NCI-H146 treated with DMSO at 0.1 percent for 48 hours (cell line): ENCODE measurements at regions not wholly inside any gene's neighbourhood (a gene's known extent, or its start where the extent isn't known, plus 50 kb on each side); places are given as distances from the start of the nearest gene placed in this dataset.

Experiments
- DNase-seq: peaks from one replicate; lab custom pipeline; 2025; ENCODE audit not compliant: unreplicated experiment; lab: John Stamatoyannopoulos, UW

GRCh38 chr17:14838567-14838966 lies 426.6 kb downstream of the PMP22 start:
- no peak for DNase-seq

- DNase-seq: no peak
Measured at GRCh38 chr17:14833201-14833785, 431.8 kb downstream of the PMP22 start.

GRCh38 chr17:14831491-14831890 lies 433.6 kb downstream of the PMP22 start:
- no peak for DNase-seq

- no peak for DNase-seq
Measured at GRCh38 chr17:14827396-14827919, 437.7 kb downstream of the PMP22 start.

GRCh38 chr17:14826358-14826757 lies 438.8 kb downstream of the PMP22 start:
- DNase-seq: no peak

GRCh38 chr17:14818469-14818868 lies 446.7 kb downstream of the PMP22 start:
- no peak for DNase-seq

GRCh38 chr17:14815079-14815478 lies 450.0 kb downstream of the PMP22 start:
- DNase-seq: no peak

GRCh38 chr17:14813649-14814370 lies 451.3 kb downstream of the PMP22 start:
- no peak for DNase-seq

GRCh38 chr17:14808425-14808824 lies 456.7 kb downstream of the PMP22 start:
- no peak for DNase-seq

GRCh38 chr17:14805348-14805747 lies 459.8 kb downstream of the PMP22 start:
- DNase-seq: no peak

GRCh38 chr17:14803826-14804225 lies 461.3 kb downstream of the PMP22 start:
- DNase-seq: no peak

GRCh38 chr17:14797801-14798200 lies 467.3 kb downstream of the PMP22 start:
- DNase-seq: no peak

GRCh38 chr17:14797021-14797420 lies 468.1 kb downstream of the PMP22 start:
- DNase-seq: no peak

- no peak for DNase-seq
Measured at GRCh38 chr17:14794961-14795360, 470.2 kb downstream of the PMP22 start.

- no peak for DNase-seq
Measured at GRCh38 chr17:14793237-14793636, 471.9 kb downstream of the PMP22 start.

- DNase-seq: no peak
Measured at GRCh38 chr17:14792746-14793145, 472.4 kb downstream of the PMP22 start.

- no peak for DNase-seq
Measured at GRCh38 chr17:14791221-14791620, 473.9 kb downstream of the PMP22 start.

GRCh38 chr17:14790521-14790920 lies 474.6 kb downstream of the PMP22 start:
- DNase-seq: no peak

- no peak for DNase-seq
Measured at GRCh38 chr17:14784997-14785696, 480.0 kb downstream of the PMP22 start.

- DNase-seq: no peak
Measured at GRCh38 chr17:14781123-14781522, 480.2 kb downstream of the HS3ST3B1 start.

- DNase-seq: no peak
Measured at GRCh38 chr17:14780097-14780651, 479.3 kb downstream of the HS3ST3B1 start.

GRCh38 chr17:14779241-14779640 lies 478.4 kb downstream of the HS3ST3B1 start:
- no peak for DNase-seq
